ENCODE measurements at regions not wholly inside any gene's neighbourhood (a gene's known extent, or its start where the extent isn't known, plus 50 kb on each side); places are given as distances from the start of the nearest gene placed in this dataset.

DNA sequence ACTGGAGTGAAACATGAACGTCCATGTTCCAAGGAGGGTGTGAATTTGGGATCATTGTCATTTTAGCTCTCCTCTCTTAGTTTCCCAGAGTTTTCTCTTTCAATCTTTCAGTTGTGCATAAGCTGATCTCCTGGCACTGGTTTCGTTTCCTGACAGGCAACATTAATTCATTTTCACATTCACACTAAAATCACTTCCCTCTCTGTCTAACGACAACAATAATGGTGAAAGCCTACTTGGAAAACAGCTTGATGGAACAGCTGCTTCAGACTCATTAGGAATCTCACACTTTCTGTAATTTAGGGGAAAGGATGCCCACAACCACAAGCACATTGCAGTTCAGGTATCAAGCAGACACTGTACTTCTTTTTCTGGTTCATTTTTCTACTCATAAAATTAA, 188.6 kb downstream of the TRIM36 start:
- TF ChIP-seq CTCF (IDR thresholded peaks at IDR 0.05 in 2 of 3, conservative IDR thresholded peaks at IDR 0.05 in 1 of 3; ENCODE audit: borderline replicate concordance in 1 of 3, insufficient read depth in 1 of 3, low read depth in 2 of 3, low read length in 2 of 3) (no peak), ZNF274 (IDR thresholded peaks at IDR 0.05; ENCODE audit: low read depth, low read length) (no peak), RAD21 (IDR thresholded peaks at IDR 0.05; ENCODE audit: low read depth) (no peak), SP1 (IDR thresholded peaks at IDR 0.05; ENCODE audit: low read depth) (no peak), POLR2AphosphoS5 (IDR thresholded peaks at IDR 0.05; ENCODE audit: low read depth, low read length) (no peak), JUND (IDR thresholded peaks at IDR 0.05) (no peak)
- TF ChIP-seq, protein P1, sequence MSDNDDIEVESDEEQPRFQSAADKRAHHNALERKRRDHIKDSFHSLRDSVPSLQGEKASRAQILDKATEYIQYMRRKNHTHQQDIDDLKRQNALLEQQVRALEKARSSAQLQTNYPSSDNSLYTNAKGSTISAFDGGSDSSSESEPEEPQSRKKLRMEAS (IDR thresholded peaks at IDR 0.05): no peak
- TF ChIP-seq, protein P2, sequence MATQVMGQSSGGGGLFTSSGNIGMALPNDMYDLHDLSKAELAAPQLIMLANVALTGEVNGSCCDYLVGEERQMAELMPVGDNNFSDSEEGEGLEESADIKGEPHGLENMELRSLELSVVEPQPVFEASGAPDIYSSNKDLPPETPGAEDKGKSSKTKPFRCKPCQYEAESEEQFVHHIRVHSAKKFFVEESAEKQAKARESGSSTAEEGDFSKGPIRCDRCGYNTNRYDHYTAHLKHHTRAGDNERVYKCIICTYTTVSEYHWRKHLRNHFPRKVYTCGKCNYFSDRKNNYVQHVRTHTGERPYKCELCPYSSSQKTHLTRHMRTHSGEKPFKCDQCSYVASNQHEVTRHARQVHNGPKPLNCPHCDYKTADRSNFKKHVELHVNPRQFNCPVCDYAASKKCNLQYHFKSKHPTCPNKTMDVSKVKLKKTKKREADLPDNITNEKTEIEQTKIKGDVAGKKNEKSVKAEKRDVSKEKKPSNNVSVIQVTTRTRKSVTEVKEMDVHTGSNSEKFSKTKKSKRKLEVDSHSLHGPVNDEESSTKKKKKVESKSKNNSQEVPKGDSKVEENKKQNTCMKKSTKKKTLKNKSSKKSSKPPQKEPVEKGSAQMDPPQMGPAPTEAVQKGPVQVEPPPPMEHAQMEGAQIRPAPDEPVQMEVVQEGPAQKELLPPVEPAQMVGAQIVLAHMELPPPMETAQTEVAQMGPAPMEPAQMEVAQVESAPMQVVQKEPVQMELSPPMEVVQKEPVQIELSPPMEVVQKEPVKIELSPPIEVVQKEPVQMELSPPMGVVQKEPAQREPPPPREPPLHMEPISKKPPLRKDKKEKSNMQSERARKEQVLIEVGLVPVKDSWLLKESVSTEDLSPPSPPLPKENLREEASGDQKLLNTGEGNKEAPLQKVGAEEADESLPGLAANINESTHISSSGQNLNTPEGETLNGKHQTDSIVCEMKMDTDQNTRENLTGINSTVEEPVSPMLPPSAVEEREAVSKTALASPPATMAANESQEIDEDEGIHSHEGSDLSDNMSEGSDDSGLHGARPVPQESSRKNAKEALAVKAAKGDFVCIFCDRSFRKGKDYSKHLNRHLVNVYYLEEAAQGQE (IDR thresholded peaks at IDR 0.05; ENCODE audit: low read depth): no peak
